HCT116 (cell line): ENCODE measurements at regions not wholly inside any gene's neighbourhood (a gene's known extent, or its start where the extent isn't known, plus 50 kb on each side); places are given as distances from the start of the nearest gene placed in this dataset.

ENCODE experiments used
- ATAC-seq: fragments of 200-7000 bp; cut with Tn5 transposase; 2 replicates; pipeline ENCODE4 v1.9.1; 2020; ENCODE audit warnings: mild to moderate bottlenecking, moderate library complexity
- BruUV-seq: library from RNA; stranded (reverse); fragments of 400-500 nt; replicated peaks from 2 replicates; lab custom pipeline; 2021; lab: Mats Ljungman, UMichigan
- CTCF ChIA-PET: fragments of 300-600 bp; sonication (Branson Sonifier 250); formaldehyde crosslinking; loops from one replicate; lab custom pipeline; 2021; ENCODE audit warnings: antibody characterized with exemption; lab: Charles Lee
- POLR2A ChIA-PET: fragments of 300-600, 350-600 bp; sonication (Branson Sonifier 250); formaldehyde crosslinking; loops from one replicate; lab custom pipeline; 2021; ENCODE audit warnings: antibody characterized with exemption; lab: Charles Lee
- RAD21 ChIA-PET, 2 experiments: fragments of 300-600 bp; sonication (Branson Sonifier 250); formaldehyde crosslinking; loops; one replicate each; lab custom pipeline; 2023; ENCODE audit warnings: low total read pairs in 2 of 2; ENCODE audit not compliant: uncharacterized antibody in 2 of 2, unreplicated experiment in 2 of 2, low non-redundant PET in 1 of 2; lab: Charles Lee
- DNase-seq: peaks from one replicate; pipeline ENCODE4 v3.0.0-alpha.2; 2010; ENCODE audit warnings: low read depth, low spot score
- H2AFZ ChIP-seq: fragments of 200-600 bp; shearing (Covaris generic), sonication (generic); 2 replicates; pipeline ENCODE4 v1.6.1; 2017; ENCODE audit warnings: low read depth, mixed run types, mixed read lengths, antibody characterized with exemption, low read length; ENCODE audit not compliant: poor library complexity, severe bottlenecking
- H3K27ac ChIP-seq: 2 replicates; pipeline ENCODE4 v1.5.1; 2012; ENCODE audit warnings: low read depth, low read length
- H3K27me3 ChIP-seq: fragments of 200-600 bp; sonication (generic); 2 replicates; pipeline ENCODE4 v1.6.1; 2016; ENCODE audit warnings: mixed run types, low read length, mixed read lengths; ENCODE audit not compliant: insufficient read depth
- H3K36me3 ChIP-seq, 2 experiments: fragments of 200-500 bp in 1 of 2; fragments of 200-600 bp in 1 of 2; sonication (Bioruptor generic) in 1 of 2; sonication (generic) in 1 of 2; 2 replicates each; pipeline versions ENCODE4 v1.5.1 to v1.6.1; 2014 to 2016; ENCODE audit warnings: low read length in 2 of 2, inconsistent platforms in 1 of 2, mixed read lengths in 1 of 2, mixed run types in 1 of 2; ENCODE audit not compliant: insufficient read depth in 2 of 2, control insufficient read depth in 1 of 2
- H3K4me1 ChIP-seq, 2 experiments: fragments of 200-600 bp in 1 of 2; sonication (generic) in 1 of 2; 2 replicates each; pipeline versions ENCODE4 v1.5.1 to v1.6.1; 2012 to 2017; ENCODE audit warnings: low read length in 2 of 2, inconsistent platforms in 1 of 2, mild to moderate bottlenecking in 1 of 2, mixed read lengths in 1 of 2, mixed run types in 1 of 2, moderate library complexity in 1 of 2; ENCODE audit not compliant: insufficient read depth in 2 of 2, control insufficient read depth in 1 of 2
- H3K4me2 ChIP-seq: fragments of 200-600 bp; sonication (generic); 2 replicates; pipeline ENCODE4 v1.6.1; 2017; ENCODE audit warnings: mixed run types, low read length, mixed read lengths
- H3K4me3 ChIP-seq, 2 experiments: fragments of 200-600 bp in 1 of 2; sonication (generic) in 1 of 2; replicated peaks in 1 of 2; 2 replicates each; pipeline ENCODE4 v1.5.1; 2011 to 2016; ENCODE audit warnings: low read length in 2 of 2, control low read depth in 1 of 2, low read depth in 1 of 2, mild to moderate bottlenecking in 1 of 2, mixed read lengths in 1 of 2, mixed run types in 1 of 2
- H3K79me2 ChIP-seq: fragments of 200-600 bp; sonication (generic); 2 replicates; pipeline ENCODE4 v1.6.1; 2017; ENCODE audit warnings: mild to moderate bottlenecking, mixed run types, low read length, moderate library complexity, mixed read lengths; ENCODE audit not compliant: insufficient read depth
- H3K9ac ChIP-seq: fragments of 200-600 bp; sonication (generic); 2 replicates; pipeline ENCODE4 v1.6.1; 2016; ENCODE audit warnings: low read length, mixed read lengths
- H3K9me2 ChIP-seq: fragments of 200-600 bp; sonication (generic), shearing (Covaris generic); 2 replicates; pipeline ENCODE4 v1.6.1; 2017; ENCODE audit warnings: mixed run types, mild to moderate bottlenecking, moderate library complexity; ENCODE audit not compliant: insufficient read depth
- H3K9me3 ChIP-seq, 2 experiments: fragments of 200-500 bp in 1 of 2; fragments of 200-600 bp in 1 of 2; sonication (Bioruptor generic) in 1 of 2; sonication (generic) in 1 of 2; 2 replicates each; pipeline ENCODE4 v1.6.1; 2014 to 2017; ENCODE audit warnings: low read length in 2 of 2, mixed read lengths in 2 of 2, inconsistent platforms in 1 of 2, low read depth in 1 of 2, mild to moderate bottlenecking in 1 of 2, mixed run types in 1 of 2, moderate library complexity in 1 of 2; ENCODE audit not compliant: control insufficient read depth in 1 of 2, insufficient read depth in 1 of 2
- H4K20me1 ChIP-seq: fragments of 200-600 bp; sonication (generic), shearing (Covaris generic); 2 replicates; pipeline ENCODE4 v1.6.1; 2017; ENCODE audit warnings: mixed run types, mild to moderate bottlenecking, moderate library complexity; ENCODE audit not compliant: insufficient read depth
- CBX3 ChIP-seq: IDR thresholded peaks from 2 replicates; pipeline ENCODE4 v1.6.1; 2012; ENCODE audit warnings: low read depth
- CEBPB ChIP-seq: IDR thresholded peaks from 2 replicates; pipeline ENCODE4 v1.6.1; 2012; ENCODE audit warnings: low read depth
- EGR1 ChIP-seq: IDR thresholded peaks from 2 replicates; pipeline ENCODE4 v1.6.1; 2012; ENCODE audit warnings: low read depth
- EZH2 ChIP-seq: fragments of 200-600 bp; sonication (generic); IDR thresholded peaks from 2 replicates; pipeline ENCODE4 v1.6.1; 2017; ENCODE audit warnings: antibody characterized with exemption, mixed run types
- EZH2phosphoT487 ChIP-seq: fragments of 200-600 bp; IDR thresholded peaks from 2 replicates; pipeline ENCODE4 v1.6.1; 2018; ENCODE audit warnings: antibody characterized with exemption, borderline replicate concordance
- FOSL1 ChIP-seq: IDR thresholded peaks from 2 replicates; pipeline ENCODE4 v1.6.1; 2012; ENCODE audit warnings: low read depth
- JUND ChIP-seq: IDR thresholded peaks from 2 replicates; pipeline ENCODE4 v1.6.1; 2012
- POLR2AphosphoS5 ChIP-seq: IDR thresholded peaks from 2 replicates; pipeline ENCODE4 v1.6.1; 2011; ENCODE audit warnings: mild to moderate bottlenecking, low read depth, low read length, moderate library complexity
- RAD21 ChIP-seq: IDR thresholded peaks from 2 replicates; pipeline ENCODE4 v1.6.1; 2012; ENCODE audit warnings: low read depth, mild to moderate bottlenecking
- SIN3A ChIP-seq: IDR thresholded peaks from 2 replicates; pipeline ENCODE4 v1.6.1; 2012; ENCODE audit warnings: low read depth
- SRF ChIP-seq: IDR thresholded peaks from 2 replicates; pipeline ENCODE4 v1.6.1; 2012; ENCODE audit warnings: low read depth
- TCF7L2 ChIP-seq: IDR thresholded peaks from 2 replicates; pipeline ENCODE4 v1.7.0; 2011; ENCODE audit warnings: borderline replicate concordance, inconsistent platforms; ENCODE audit not compliant: insufficient read depth, insufficient read length; ENCODE audit errors: extremely low read depth
- YY1 ChIP-seq: IDR thresholded peaks from 2 replicates; pipeline ENCODE4 v1.6.1; 2011; ENCODE audit warnings: low read length, low read depth, moderate library complexity, mild to moderate bottlenecking; ENCODE audit not compliant: insufficient replicate concordance; ENCODE audit errors: extremely low read depth
- ZFX ChIP-seq: fragments of 450-650 bp; IDR thresholded peaks from 2 replicates; pipeline ENCODE4 v1.6.1; 2017
- ZNF274 ChIP-seq: fragments of 200-500 bp; sonication (Bioruptor generic); IDR thresholded peaks from 2 replicates; pipeline ENCODE4 v1.6.1; 2014; ENCODE audit warnings: mild to moderate bottlenecking, low read depth, low read length, inconsistent platforms
- intact Hi-C: fragments of 100-400 bp; cut with micrococcal nuclease; formaldehyde crosslinking; loops from 2 replicates; pipeline ENCODE4 v1.10.0; 2022
- TF ChIP-seq, protein P1 (sequence below): IDR thresholded peaks from 2 replicates; pipeline ENCODE4 v1.6.1; 2012
- TF ChIP-seq, protein P2 (sequence below): IDR thresholded peaks from 2 replicates; pipeline ENCODE4 v1.6.1; 2012; ENCODE audit warnings: low read depth
- TF ChIP-seq, protein P3 (sequence below), 3 experiments: fragments of 200-600 bp in 1 of 3; sonication (generic) in 1 of 3; IDR thresholded peaks in 2 of 3; conservative IDR thresholded peaks in 1 of 3; 2 replicates each; pipeline ENCODE4 v1.5.1; 2012 to 2017; ENCODE audit warnings: low read depth in 2 of 3, low read length in 2 of 3, antibody characterized with exemption in 1 of 3, borderline replicate concordance in 1 of 3, control low read depth in 1 of 3, mild to moderate bottlenecking in 1 of 3, mixed read lengths in 1 of 3, mixed run types in 1 of 3, moderate library complexity in 1 of 3; ENCODE audit not compliant: insufficient read depth in 1 of 3

DNA sequence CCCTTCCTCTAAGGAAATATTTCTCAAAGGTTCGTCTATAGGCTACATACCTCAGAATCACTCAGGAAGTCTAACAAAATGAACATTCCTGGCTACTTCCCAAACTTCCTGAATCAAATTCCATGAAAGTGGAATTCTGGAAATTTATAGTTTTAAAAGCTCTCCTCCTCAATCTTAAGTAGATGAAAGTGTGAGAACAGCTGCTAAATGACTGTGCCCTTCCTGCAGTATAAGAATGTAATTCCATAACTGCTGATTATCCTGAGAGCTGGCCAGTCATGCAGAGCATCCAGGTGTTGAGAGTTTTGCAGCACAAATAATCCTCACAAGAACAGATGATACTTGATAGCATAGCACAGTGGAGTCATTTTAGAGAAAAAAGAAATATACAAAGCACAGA lies 265.0 kb downstream of the KCNJ3 start:
- TF ChIP-seq, protein P1, sequence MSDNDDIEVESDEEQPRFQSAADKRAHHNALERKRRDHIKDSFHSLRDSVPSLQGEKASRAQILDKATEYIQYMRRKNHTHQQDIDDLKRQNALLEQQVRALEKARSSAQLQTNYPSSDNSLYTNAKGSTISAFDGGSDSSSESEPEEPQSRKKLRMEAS: no peak
- TF ChIP-seq YY1: no peak
- TF ChIP-seq EZH2: no peak
- TF ChIP-seq ZFX: no peak
- TF ChIP-seq SRF: no peak
- TF ChIP-seq EZH2phosphoT487: no peak
- no peak for TF ChIP-seq EGR1
- TF ChIP-seq RAD21: no peak
- TF ChIP-seq, protein P2, sequence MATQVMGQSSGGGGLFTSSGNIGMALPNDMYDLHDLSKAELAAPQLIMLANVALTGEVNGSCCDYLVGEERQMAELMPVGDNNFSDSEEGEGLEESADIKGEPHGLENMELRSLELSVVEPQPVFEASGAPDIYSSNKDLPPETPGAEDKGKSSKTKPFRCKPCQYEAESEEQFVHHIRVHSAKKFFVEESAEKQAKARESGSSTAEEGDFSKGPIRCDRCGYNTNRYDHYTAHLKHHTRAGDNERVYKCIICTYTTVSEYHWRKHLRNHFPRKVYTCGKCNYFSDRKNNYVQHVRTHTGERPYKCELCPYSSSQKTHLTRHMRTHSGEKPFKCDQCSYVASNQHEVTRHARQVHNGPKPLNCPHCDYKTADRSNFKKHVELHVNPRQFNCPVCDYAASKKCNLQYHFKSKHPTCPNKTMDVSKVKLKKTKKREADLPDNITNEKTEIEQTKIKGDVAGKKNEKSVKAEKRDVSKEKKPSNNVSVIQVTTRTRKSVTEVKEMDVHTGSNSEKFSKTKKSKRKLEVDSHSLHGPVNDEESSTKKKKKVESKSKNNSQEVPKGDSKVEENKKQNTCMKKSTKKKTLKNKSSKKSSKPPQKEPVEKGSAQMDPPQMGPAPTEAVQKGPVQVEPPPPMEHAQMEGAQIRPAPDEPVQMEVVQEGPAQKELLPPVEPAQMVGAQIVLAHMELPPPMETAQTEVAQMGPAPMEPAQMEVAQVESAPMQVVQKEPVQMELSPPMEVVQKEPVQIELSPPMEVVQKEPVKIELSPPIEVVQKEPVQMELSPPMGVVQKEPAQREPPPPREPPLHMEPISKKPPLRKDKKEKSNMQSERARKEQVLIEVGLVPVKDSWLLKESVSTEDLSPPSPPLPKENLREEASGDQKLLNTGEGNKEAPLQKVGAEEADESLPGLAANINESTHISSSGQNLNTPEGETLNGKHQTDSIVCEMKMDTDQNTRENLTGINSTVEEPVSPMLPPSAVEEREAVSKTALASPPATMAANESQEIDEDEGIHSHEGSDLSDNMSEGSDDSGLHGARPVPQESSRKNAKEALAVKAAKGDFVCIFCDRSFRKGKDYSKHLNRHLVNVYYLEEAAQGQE: no peak
- TF ChIP-seq JUND: no peak
- TF ChIP-seq FOSL1: no peak
- TF ChIP-seq POLR2AphosphoS5: no peak
- TF ChIP-seq CEBPB: no peak
- TF ChIP-seq, protein P3, sequence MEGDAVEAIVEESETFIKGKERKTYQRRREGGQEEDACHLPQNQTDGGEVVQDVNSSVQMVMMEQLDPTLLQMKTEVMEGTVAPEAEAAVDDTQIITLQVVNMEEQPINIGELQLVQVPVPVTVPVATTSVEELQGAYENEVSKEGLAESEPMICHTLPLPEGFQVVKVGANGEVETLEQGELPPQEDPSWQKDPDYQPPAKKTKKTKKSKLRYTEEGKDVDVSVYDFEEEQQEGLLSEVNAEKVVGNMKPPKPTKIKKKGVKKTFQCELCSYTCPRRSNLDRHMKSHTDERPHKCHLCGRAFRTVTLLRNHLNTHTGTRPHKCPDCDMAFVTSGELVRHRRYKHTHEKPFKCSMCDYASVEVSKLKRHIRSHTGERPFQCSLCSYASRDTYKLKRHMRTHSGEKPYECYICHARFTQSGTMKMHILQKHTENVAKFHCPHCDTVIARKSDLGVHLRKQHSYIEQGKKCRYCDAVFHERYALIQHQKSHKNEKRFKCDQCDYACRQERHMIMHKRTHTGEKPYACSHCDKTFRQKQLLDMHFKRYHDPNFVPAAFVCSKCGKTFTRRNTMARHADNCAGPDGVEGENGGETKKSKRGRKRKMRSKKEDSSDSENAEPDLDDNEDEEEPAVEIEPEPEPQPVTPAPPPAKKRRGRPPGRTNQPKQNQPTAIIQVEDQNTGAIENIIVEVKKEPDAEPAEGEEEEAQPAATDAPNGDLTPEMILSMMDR (IDR thresholded peaks at IDR 0.05 in 2 of 3, conservative IDR thresholded peaks at IDR 0.05 in 1 of 3; ENCODE audit: borderline replicate concordance in 1 of 3, insufficient read depth in 1 of 3, low read depth in 2 of 3, low read length in 2 of 3): no peak
- no peak for TF ChIP-seq ZNF274
- no peak for TF ChIP-seq TCF7L2
- TF ChIP-seq CBX3: no peak
- TF ChIP-seq SIN3A: no peak
- TF ChIP-seq, all 23 proteins: peak for 0
- H3K36me3 ChIP-seq: no peaks in the 10 kb centered on the region
- H3K9me3 ChIP-seq: no peaks in the 10 kb centered on the region
- ChIA-PET CTCF (no interaction called here), POLR2A (no interaction called here), RAD21 (no interaction called here)
- DNase-seq (no peak), ATAC-seq (no peak)
- H3K4me2 ChIP-seq: no peak overlapping the region
- H3K27ac ChIP-seq: no peak overlapping the region
- intact Hi-C loops: no loop called here
- no peaks in the 10 kb centered on the region for H3K4me1 ChIP-seq
- H4K20me1 ChIP-seq: no peaks in the 10 kb centered on the region
- no TSS peak for BruUV-seq
- H3K9me2 ChIP-seq: no peaks in the 10 kb centered on the region
- no peak overlapping the region for H2AFZ ChIP-seq
- H3K9ac ChIP-seq: no peak overlapping the region
- H3K27me3 ChIP-seq: no peaks in the 10 kb centered on the region
- H3K79me2 ChIP-seq: no peaks in the 10 kb centered on the region
- H3K4me3 ChIP-seq: no peak overlapping the region
